C4-2B (cell line): ENCODE measurements at regions not wholly inside any gene's neighbourhood (a gene's known extent, or its start where the extent isn't known, plus 50 kb on each side); places are given as distances from the start of the nearest gene placed in this dataset.

Experiments
- ZFX ChIP-seq: fragments of 450-650 bp; IDR thresholded peaks from 2 replicates; pipeline ENCODE4 v1.6.1; 2017
- TF ChIP-seq, protein P1 (sequence below): fragments of 450-650 bp; conservative IDR thresholded peaks from 2 replicates; pipeline ENCODE4 v1.5.1; 2017; ENCODE audit warnings: mild to moderate bottlenecking

- TF ChIP-seq, protein P1, sequence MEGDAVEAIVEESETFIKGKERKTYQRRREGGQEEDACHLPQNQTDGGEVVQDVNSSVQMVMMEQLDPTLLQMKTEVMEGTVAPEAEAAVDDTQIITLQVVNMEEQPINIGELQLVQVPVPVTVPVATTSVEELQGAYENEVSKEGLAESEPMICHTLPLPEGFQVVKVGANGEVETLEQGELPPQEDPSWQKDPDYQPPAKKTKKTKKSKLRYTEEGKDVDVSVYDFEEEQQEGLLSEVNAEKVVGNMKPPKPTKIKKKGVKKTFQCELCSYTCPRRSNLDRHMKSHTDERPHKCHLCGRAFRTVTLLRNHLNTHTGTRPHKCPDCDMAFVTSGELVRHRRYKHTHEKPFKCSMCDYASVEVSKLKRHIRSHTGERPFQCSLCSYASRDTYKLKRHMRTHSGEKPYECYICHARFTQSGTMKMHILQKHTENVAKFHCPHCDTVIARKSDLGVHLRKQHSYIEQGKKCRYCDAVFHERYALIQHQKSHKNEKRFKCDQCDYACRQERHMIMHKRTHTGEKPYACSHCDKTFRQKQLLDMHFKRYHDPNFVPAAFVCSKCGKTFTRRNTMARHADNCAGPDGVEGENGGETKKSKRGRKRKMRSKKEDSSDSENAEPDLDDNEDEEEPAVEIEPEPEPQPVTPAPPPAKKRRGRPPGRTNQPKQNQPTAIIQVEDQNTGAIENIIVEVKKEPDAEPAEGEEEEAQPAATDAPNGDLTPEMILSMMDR: no peak
- TF ChIP-seq ZFX: no peak
Measured at GRCh38 chr5:2611659-2612058, 139.8 kb downstream of the IRX2 start.
